ENCODE measurements at regions not wholly inside any gene's neighbourhood (a gene's known extent, or its start where the extent isn't known, plus 50 kb on each side); places are given as distances from the start of the nearest gene placed in this dataset.

DNA sequence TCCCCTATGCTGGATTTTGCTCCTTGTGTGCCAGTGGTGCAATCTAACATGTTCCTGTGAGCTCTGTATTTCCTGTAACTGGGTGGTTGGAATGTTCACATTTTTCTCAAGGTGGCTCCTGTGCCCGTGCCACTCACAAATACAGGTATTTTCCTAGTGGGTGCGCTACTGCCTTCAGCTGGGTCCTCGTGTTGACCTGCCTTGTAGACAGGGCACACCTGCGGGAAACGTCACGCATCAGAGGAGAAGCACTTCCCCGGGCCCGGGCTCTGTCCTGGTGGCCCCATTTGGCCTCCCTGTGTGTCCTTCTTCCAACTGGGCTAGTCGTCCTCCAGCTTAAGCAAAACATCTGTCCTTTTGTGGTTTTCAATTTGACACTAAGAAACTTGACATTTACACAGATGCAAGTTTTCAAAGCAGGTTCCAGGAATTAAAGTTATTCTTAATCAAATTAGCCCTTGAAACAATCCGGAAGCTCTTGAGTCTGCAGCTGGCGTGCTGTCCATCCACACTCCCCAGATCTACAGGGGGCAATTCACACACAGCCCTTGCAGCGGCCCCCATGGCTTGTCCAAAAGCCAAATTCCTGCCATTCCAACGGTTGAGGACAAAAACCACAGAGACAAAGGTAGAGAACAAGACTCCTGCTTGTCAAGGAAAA is 275.1 kb downstream of the CDC5L start:
- H3K9me3 Mint-ChIP-seq (ENCODE audit: low read depth), result no peaks in the 10 kb centered on the region
- H3K27ac Mint-ChIP-seq (ENCODE audit: unreplicated experiment), result peak overlapping the region; percentile 65
- no peaks in the 10 kb centered on the region for H3K36me3 Mint-ChIP-seq (ENCODE audit: low read depth)
- peak overlapping the region; percentile 10 for H3K4me3 Mint-ChIP-seq (ENCODE audit: unreplicated experiment)
- no peaks in the 10 kb centered on the region for H3K27me3 Mint-ChIP-seq (ENCODE audit: low read depth)
- DNase-seq (ENCODE audit: low spot score), result no peak
- H3K4me1 Mint-ChIP-seq (ENCODE audit: low read depth), result peaks cover 78% of the 10 kb centered on the region
- TF ChIP-seq CTCF (IDR thresholded peaks at IDR 0.05), result peak; percentile 11

GRCh38 chr6:44663860-44664634 is 276.5 kb downstream of the CDC5L start:
- no peaks in the 10 kb centered on the region for H3K9me3 Mint-ChIP-seq (ENCODE audit: low read depth)
- H3K27ac Mint-ChIP-seq (ENCODE audit: unreplicated experiment), result peak overlapping the region; percentile 71
- H3K4me3 Mint-ChIP-seq (ENCODE audit: unreplicated experiment), result no peak overlapping the region
- no peaks in the 10 kb centered on the region for H3K36me3 Mint-ChIP-seq (ENCODE audit: low read depth)
- no peak for DNase-seq (ENCODE audit: low spot score)
- H3K4me1 Mint-ChIP-seq (ENCODE audit: low read depth), result peaks cover 90% of the 10 kb centered on the region
- no peaks in the 10 kb centered on the region for H3K27me3 Mint-ChIP-seq (ENCODE audit: low read depth)
- no peak for TF ChIP-seq CTCF (IDR thresholded peaks at IDR 0.05)

- no peak for TF ChIP-seq CTCF (IDR thresholded peaks at IDR 0.05)
- Mint-ChIP-seq H3K27ac (ENCODE audit: unreplicated experiment) (no peak overlapping the region), H3K4me3 (ENCODE audit: unreplicated experiment) (no peak overlapping the region), H3K4me1 (ENCODE audit: low read depth) (peaks cover 96% of the 10 kb centered on the region), H3K9me3 (ENCODE audit: low read depth) (no peaks in the 10 kb centered on the region), H3K36me3 (ENCODE audit: low read depth) (no peaks in the 10 kb centered on the region), H3K27me3 (ENCODE audit: low read depth) (no peaks in the 10 kb centered on the region)
- no peak for DNase-seq (ENCODE audit: low spot score)
These were observed 277.2 kb downstream of the CDC5L start for GRCh38 chr6:44664716-44665115.

DNA sequence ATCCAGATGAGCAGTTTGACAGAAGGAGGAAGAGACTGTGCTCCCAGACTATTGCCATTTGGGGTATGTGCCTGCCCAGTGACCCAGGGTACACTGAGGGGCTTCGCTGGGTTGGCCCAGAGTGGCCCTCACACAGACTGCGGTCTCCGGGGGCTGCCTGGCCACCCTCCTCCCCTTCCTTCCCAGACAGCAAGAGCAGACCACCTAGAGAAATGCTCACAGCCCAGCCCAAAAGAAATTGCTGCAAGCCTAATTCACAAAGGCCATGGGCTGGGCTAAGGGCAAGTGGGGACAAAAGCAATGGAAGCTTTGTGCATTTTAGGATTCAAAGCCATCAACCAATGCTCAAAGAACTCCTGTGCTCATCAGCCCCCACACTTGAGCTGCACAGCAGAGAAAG is 277.6 kb downstream of the CDC5L start:
- Mint-ChIP-seq H3K36me3 (ENCODE audit: low read depth) (no peaks in the 10 kb centered on the region), H3K4me1 (ENCODE audit: low read depth) (peaks cover 96% of the 10 kb centered on the region), H3K27me3 (ENCODE audit: low read depth) (no peaks in the 10 kb centered on the region), H3K4me3 (ENCODE audit: unreplicated experiment) (no peak overlapping the region), H3K9me3 (ENCODE audit: low read depth) (peaks cover under 1% of the 10 kb centered on the region), H3K27ac (ENCODE audit: unreplicated experiment) (no peak overlapping the region)
- DNase-seq (ENCODE audit: low spot score), result no peak
- TF ChIP-seq CTCF (IDR thresholded peaks at IDR 0.05), result no peak

DNA sequence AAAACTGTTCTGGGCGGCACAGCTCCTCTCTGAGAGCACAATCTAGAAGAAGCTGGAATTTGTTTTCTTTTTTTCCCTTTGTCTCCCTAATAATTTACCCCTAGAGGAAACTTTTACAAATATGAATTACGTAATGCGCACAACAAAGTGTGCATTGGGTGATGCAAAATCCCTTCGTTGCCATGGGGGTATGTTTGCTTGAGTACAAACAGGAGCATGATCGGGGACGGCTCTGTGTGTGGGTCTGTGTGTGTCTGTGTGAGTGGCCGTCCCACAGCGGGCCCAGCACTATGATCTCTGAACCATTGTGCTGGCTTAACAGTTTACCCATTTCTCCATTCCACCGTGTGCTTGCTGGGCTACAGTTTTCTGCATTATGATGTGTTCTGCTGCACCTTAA is 278.2 kb downstream of the CDC5L start:
- no peaks in the 10 kb centered on the region for H3K27me3 Mint-ChIP-seq (ENCODE audit: low read depth)
- H3K4me1 Mint-ChIP-seq (ENCODE audit: low read depth), result peaks cover 96% of the 10 kb centered on the region
- H3K27ac Mint-ChIP-seq (ENCODE audit: unreplicated experiment), result no peak overlapping the region
- DNase-seq (ENCODE audit: low spot score), result no peak
- H3K36me3 Mint-ChIP-seq (ENCODE audit: low read depth), result no peaks in the 10 kb centered on the region
- H3K9me3 Mint-ChIP-seq (ENCODE audit: low read depth), result peaks cover 5% of the 10 kb centered on the region
- no peak overlapping the region for H3K4me3 Mint-ChIP-seq (ENCODE audit: unreplicated experiment)
- no peak for TF ChIP-seq CTCF (IDR thresholded peaks at IDR 0.05)

Data from chondrocyte (in vitro differentiated cells).